ENCODE measurements at regions not wholly inside any gene's neighbourhood (a gene's known extent, or its start where the extent isn't known, plus 50 kb on each side); places are given as distances from the start of the nearest gene placed in this dataset.

- no peak for TF ChIP-seq CBX5 (IDR thresholded peaks at IDR 0.05; ENCODE audit: low read depth, low read length)
Measured at GRCh38 chr15:77709135-77709886, 76.6 kb upstream of the LINGO1 start (continued).

All from H1 (cell line).